HCT116 (cell line): ENCODE measurements at regions not wholly inside any gene's neighbourhood (a gene's known extent, or its start where the extent isn't known, plus 50 kb on each side); places are given as distances from the start of the nearest gene placed in this dataset.

Source experiments
- ATAC-seq: fragments of 200-7000 bp; cut with Tn5 transposase; 2 replicates; pipeline ENCODE4 v1.9.1; 2020; ENCODE audit warnings: mild to moderate bottlenecking, moderate library complexity
- BruUV-seq: library from RNA; stranded (reverse); fragments of 400-500 nt; replicated peaks from 2 replicates; lab custom pipeline; 2021; lab: Mats Ljungman, UMichigan
- CTCF ChIA-PET: fragments of 300-600 bp; sonication (Branson Sonifier 250); formaldehyde crosslinking; loops from one replicate; lab custom pipeline; 2021; ENCODE audit warnings: antibody characterized with exemption; lab: Charles Lee
- POLR2A ChIA-PET: fragments of 300-600, 350-600 bp; sonication (Branson Sonifier 250); formaldehyde crosslinking; loops from one replicate; lab custom pipeline; 2021; ENCODE audit warnings: antibody characterized with exemption; lab: Charles Lee
- RAD21 ChIA-PET, 2 experiments: fragments of 300-600 bp; sonication (Branson Sonifier 250); formaldehyde crosslinking; loops; one replicate each; lab custom pipeline; 2023; ENCODE audit warnings: low total read pairs in 2 of 2; ENCODE audit not compliant: uncharacterized antibody in 2 of 2, unreplicated experiment in 2 of 2, low non-redundant PET in 1 of 2; lab: Charles Lee
- DNase-seq: peaks from one replicate; pipeline ENCODE4 v3.0.0-alpha.2; 2010; ENCODE audit warnings: low read depth, low spot score
- H2AFZ ChIP-seq: fragments of 200-600 bp; shearing (Covaris generic), sonication (generic); 2 replicates; pipeline ENCODE4 v1.6.1; 2017; ENCODE audit warnings: low read depth, mixed run types, mixed read lengths, antibody characterized with exemption, low read length; ENCODE audit not compliant: poor library complexity, severe bottlenecking
- H3K27ac ChIP-seq: 2 replicates; pipeline ENCODE4 v1.5.1; 2012; ENCODE audit warnings: low read depth, low read length
- H3K27me3 ChIP-seq: fragments of 200-600 bp; sonication (generic); 2 replicates; pipeline ENCODE4 v1.6.1; 2016; ENCODE audit warnings: mixed run types, low read length, mixed read lengths; ENCODE audit not compliant: insufficient read depth
- H3K36me3 ChIP-seq, 2 experiments: fragments of 200-500 bp in 1 of 2; fragments of 200-600 bp in 1 of 2; sonication (Bioruptor generic) in 1 of 2; sonication (generic) in 1 of 2; 2 replicates each; pipeline versions ENCODE4 v1.5.1 to v1.6.1; 2014 to 2016; ENCODE audit warnings: low read length in 2 of 2, inconsistent platforms in 1 of 2, mixed read lengths in 1 of 2, mixed run types in 1 of 2; ENCODE audit not compliant: insufficient read depth in 2 of 2, control insufficient read depth in 1 of 2
- H3K4me1 ChIP-seq, 2 experiments: fragments of 200-600 bp in 1 of 2; sonication (generic) in 1 of 2; 2 replicates each; pipeline versions ENCODE4 v1.5.1 to v1.6.1; 2012 to 2017; ENCODE audit warnings: low read length in 2 of 2, inconsistent platforms in 1 of 2, mild to moderate bottlenecking in 1 of 2, mixed read lengths in 1 of 2, mixed run types in 1 of 2, moderate library complexity in 1 of 2; ENCODE audit not compliant: insufficient read depth in 2 of 2, control insufficient read depth in 1 of 2
- H3K4me2 ChIP-seq: fragments of 200-600 bp; sonication (generic); 2 replicates; pipeline ENCODE4 v1.6.1; 2017; ENCODE audit warnings: mixed run types, low read length, mixed read lengths
- H3K4me3 ChIP-seq, 2 experiments: fragments of 200-600 bp in 1 of 2; sonication (generic) in 1 of 2; replicated peaks in 1 of 2; 2 replicates each; pipeline ENCODE4 v1.5.1; 2011 to 2016; ENCODE audit warnings: low read length in 2 of 2, control low read depth in 1 of 2, low read depth in 1 of 2, mild to moderate bottlenecking in 1 of 2, mixed read lengths in 1 of 2, mixed run types in 1 of 2
- H3K79me2 ChIP-seq: fragments of 200-600 bp; sonication (generic); 2 replicates; pipeline ENCODE4 v1.6.1; 2017; ENCODE audit warnings: mild to moderate bottlenecking, mixed run types, low read length, moderate library complexity, mixed read lengths; ENCODE audit not compliant: insufficient read depth
- H3K9ac ChIP-seq: fragments of 200-600 bp; sonication (generic); 2 replicates; pipeline ENCODE4 v1.6.1; 2016; ENCODE audit warnings: low read length, mixed read lengths
- H3K9me2 ChIP-seq: fragments of 200-600 bp; sonication (generic), shearing (Covaris generic); 2 replicates; pipeline ENCODE4 v1.6.1; 2017; ENCODE audit warnings: mixed run types, mild to moderate bottlenecking, moderate library complexity; ENCODE audit not compliant: insufficient read depth
- H3K9me3 ChIP-seq, 2 experiments: fragments of 200-500 bp in 1 of 2; fragments of 200-600 bp in 1 of 2; sonication (Bioruptor generic) in 1 of 2; sonication (generic) in 1 of 2; 2 replicates each; pipeline ENCODE4 v1.6.1; 2014 to 2017; ENCODE audit warnings: low read length in 2 of 2, mixed read lengths in 2 of 2, inconsistent platforms in 1 of 2, low read depth in 1 of 2, mild to moderate bottlenecking in 1 of 2, mixed run types in 1 of 2, moderate library complexity in 1 of 2; ENCODE audit not compliant: control insufficient read depth in 1 of 2, insufficient read depth in 1 of 2
- H4K20me1 ChIP-seq: fragments of 200-600 bp; sonication (generic), shearing (Covaris generic); 2 replicates; pipeline ENCODE4 v1.6.1; 2017; ENCODE audit warnings: mixed run types, mild to moderate bottlenecking, moderate library complexity; ENCODE audit not compliant: insufficient read depth
- CBX3 ChIP-seq: IDR thresholded peaks from 2 replicates; pipeline ENCODE4 v1.6.1; 2012; ENCODE audit warnings: low read depth
- POLR2A ChIP-seq: IDR thresholded peaks from 2 replicates; pipeline ENCODE4 v1.7.0; 2011; ENCODE audit warnings: borderline replicate concordance; ENCODE audit not compliant: insufficient read depth, insufficient read length; ENCODE audit errors: extremely low read depth
- POLR2AphosphoS5 ChIP-seq: IDR thresholded peaks from 2 replicates; pipeline ENCODE4 v1.6.1; 2011; ENCODE audit warnings: mild to moderate bottlenecking, low read depth, low read length, moderate library complexity
- TCF7L2 ChIP-seq: IDR thresholded peaks from 2 replicates; pipeline ENCODE4 v1.7.0; 2011; ENCODE audit warnings: borderline replicate concordance, inconsistent platforms; ENCODE audit not compliant: insufficient read depth, insufficient read length; ENCODE audit errors: extremely low read depth
- ZNF274 ChIP-seq: fragments of 200-500 bp; sonication (Bioruptor generic); IDR thresholded peaks from 2 replicates; pipeline ENCODE4 v1.6.1; 2014; ENCODE audit warnings: mild to moderate bottlenecking, low read depth, low read length, inconsistent platforms
- intact Hi-C: fragments of 100-400 bp; cut with micrococcal nuclease; formaldehyde crosslinking; loops from 2 replicates; pipeline ENCODE4 v1.10.0; 2022

GRCh38 chrX:43551590-43551989, 104.5 kb upstream of the MAOA start:
- Histone ChIP-seq H2AFZ (no peak overlapping the region), H3K79me2 (no peaks in the 10 kb centered on the region), H3K9me2 (no peaks in the 10 kb centered on the region), H3K27ac (no peak overlapping the region), H3K36me3 (no peaks in the 10 kb centered on the region), H3K4me2 (peak overlapping the region; percentile 21; the same call in 1 of the 2 replicates), H3K9me3 (no peaks in the 10 kb centered on the region), H4K20me1 (no peaks in the 10 kb centered on the region), H3K27me3 (no peaks in the 10 kb centered on the region), H3K4me1 (peaks cover 0 to 10% of the 10 kb centered on the region in 2 experiments; a peak in 1 of 4 replicates), H3K4me3 (no peak overlapping the region), H3K9ac (no peak overlapping the region)
- ChIA-PET POLR2A (no interaction called here), CTCF (interaction anchor here (1.6 kb wide), 1 partner anchor 202 kb away, joined by 6 read pairs; no protein-coding TSS in a partner anchor), RAD21 (no interaction called here)
- TF ChIP-seq POLR2A = no peak
- no peak for TF ChIP-seq ZNF274
- intact Hi-C loops = loop anchor here (10.0 kb wide), 1 partner anchor 1757 kb away; no protein-coding TSS in a partner anchor
- BruUV-seq = no TSS peak
- no peak for ATAC-seq
- no peak for DNase-seq

- no peak for TF ChIP-seq TCF7L2
- TF ChIP-seq CBX3 = no peak
- no peak for TF ChIP-seq POLR2AphosphoS5
- no peaks in the 10 kb centered on the region for H3K9me2 ChIP-seq
- H3K9me3 ChIP-seq = no peaks in the 10 kb centered on the region
- RAD21 ChIA-PET = no interaction called here
- H3K36me3 ChIP-seq = no peaks in the 10 kb centered on the region
- no peak overlapping the region for H2AFZ ChIP-seq
- no peak overlapping the region for H3K27ac ChIP-seq
- no peaks in the 10 kb centered on the region for H3K27me3 ChIP-seq
- H3K4me2 ChIP-seq = peak overlapping the region; percentile 21
- H3K4me1 ChIP-seq = peaks cover 0 to 10% of the 10 kb centered on the region in 2 experiments; a peak in 1 of 4 replicates
- intact Hi-C loops = loop anchor here (10.0 kb wide), 1 partner anchor 1757 kb away; no protein-coding TSS in a partner anchor
- no TSS peak for BruUV-seq
- DNase-seq = no peak
- no peak overlapping the region for H3K4me3 ChIP-seq
- CTCF ChIA-PET = interaction anchor here (1.6 kb wide), 1 partner anchor 202 kb away, joined by 6 read pairs; no protein-coding TSS in a partner anchor
- ATAC-seq = no peak
- no peaks in the 10 kb centered on the region for H3K79me2 ChIP-seq
- no peak overlapping the region for H3K9ac ChIP-seq
- H4K20me1 ChIP-seq = no peaks in the 10 kb centered on the region
- POLR2A ChIA-PET = no interaction called here
Observed at GRCh38 chrX:43552156-43552555, 103.9 kb upstream of the MAOA start.
